K562 (cell line): ENCODE measurements at regions not wholly inside any gene's neighbourhood (a gene's known extent, or its start where the extent isn't known, plus 50 kb on each side); places are given as distances from the start of the nearest gene placed in this dataset.

Source experiments
- ATAC-seq: fragments of 200-7000 bp; cut with Tn5 transposase; 3 replicates; pipeline ENCODE4 v1.9.1; 2020; ENCODE audit warnings: moderate library complexity
- BruUV-seq: library from RNA; stranded (reverse); fragments of 400-500 nt; replicated peaks from 2 replicates; lab custom pipeline; 2021; lab: Mats Ljungman, UMichigan
- CTCF ChIA-PET: fragments of 300-600 bp; formaldehyde crosslinking; extraction: SDS; loops from one replicate; lab custom pipeline; 2021; ENCODE audit warnings: low intra/inter-chr PET ratio; lab: Yijun Ruan, JAX
- POLR2A ChIA-PET: fragments of 300-600, 350-650 bp; sonication (Branson Sonifier 250); formaldehyde crosslinking; extraction: SDS; loops from one replicate; lab custom pipeline; 2021; ENCODE audit warnings: antibody characterized with exemption, inconsistent platforms; lab: Yijun Ruan, JAX
- DNase-seq, 4 experiments: peaks; one replicate each; pipeline versions ENCODE4 v3.0.0 to v3.0.0-alpha.2; 2011 to 2018; ENCODE audit warnings: low spot score in 3 of 4, mixed read lengths in 3 of 4; ENCODE audit errors: extremely low read depth in 1 of 4
- FAIRE-seq: peaks from 2 replicates; lab custom pipeline; 2011; peaks lifted over from hg19 to GRCh38; lab: Jason Lieb, UNC
- H2AFZ ChIP-seq: 2 replicates; pipeline ENCODE4 v1.6.0; 2011; ENCODE audit warnings: low read depth, low read length, control low read depth, inconsistent platforms
- H3K27ac ChIP-seq: fragments of 200-600 bp; 3 replicates; pipeline ENCODE4 v1.8.0; 2011; ENCODE audit warnings: low read depth, mild to moderate bottlenecking, control low read depth, inconsistent platforms, low read length, moderate library complexity, mixed read lengths; ENCODE audit errors: extremely low read depth
- H3K27me3 ChIP-seq, 2 experiments: fragments of 300-600 bp in 1 of 2; 2 replicates in 1 of 2; 3 replicates in 1 of 2; pipeline versions ENCODE4 v1.6.0 to v1.8.0; 2011; ENCODE audit warnings: inconsistent platforms in 2 of 2, low read length in 2 of 2, mild to moderate bottlenecking in 1 of 2, mixed read lengths in 1 of 2, moderate library complexity in 1 of 2; ENCODE audit not compliant: control insufficient read depth in 2 of 2, insufficient read depth in 2 of 2
- H3K36me3 ChIP-seq: fragments of 300-600 bp; 3 replicates; pipeline ENCODE4 v1.8.0; 2011; ENCODE audit warnings: mild to moderate bottlenecking, low read length, inconsistent platforms; ENCODE audit not compliant: control insufficient read depth, insufficient read depth
- H3K4me1 ChIP-seq, 2 experiments: fragments of 200-600 bp in 1 of 2; replicated peaks in 1 of 2; 2 replicates in 1 of 2; 3 replicates in 1 of 2; pipeline versions ENCODE4 v1.5.1 to v1.8.0; 2011; ENCODE audit warnings: inconsistent platforms in 2 of 2, low read length in 2 of 2, mild to moderate bottlenecking in 1 of 2, mixed read lengths in 1 of 2, moderate library complexity in 1 of 2; ENCODE audit not compliant: control insufficient read depth in 2 of 2, insufficient read depth in 2 of 2
- H3K4me2 ChIP-seq: 2 replicates; pipeline ENCODE4 v1.6.1; 2011; ENCODE audit warnings: low read length, control low read depth, inconsistent platforms, mixed read lengths; ENCODE audit not compliant: insufficient read depth
- H3K4me3 ChIP-seq: fragments of 200-600 bp; sonication (generic), shearing (Covaris generic); 2 replicates; pipeline ENCODE4 v1.5.1; 2016; ENCODE audit warnings: control low read depth, inconsistent platforms
- H3K79me2 ChIP-seq: fragments of 200-600 bp; 3 replicates; pipeline ENCODE4 v1.8.0; 2011; ENCODE audit warnings: low read length, inconsistent platforms; ENCODE audit not compliant: control insufficient read depth, insufficient read depth
- H3K9ac ChIP-seq, 2 experiments: 2 replicates each; pipeline versions ENCODE4 v1.6.0 to v1.6.1; 2011; ENCODE audit warnings: low read depth in 2 of 2, low read length in 2 of 2, control low read depth in 1 of 2, inconsistent platforms in 1 of 2, mild to moderate bottlenecking in 1 of 2, mixed read lengths in 1 of 2; ENCODE audit not compliant: insufficient read depth in 1 of 2
- H3K9me1 ChIP-seq: one replicate; pipeline ENCODE4 v1.6.0; 2011; ENCODE audit warnings: inconsistent platforms, mild to moderate bottlenecking, low read length, moderate library complexity; ENCODE audit not compliant: control insufficient read depth, insufficient read depth
- H3K9me3 ChIP-seq: replicated peaks from 2 replicates; pipeline ENCODE4 v1.5.1; 2011; ENCODE audit warnings: low read depth, low read length, inconsistent platforms; ENCODE audit not compliant: control insufficient read depth, insufficient read depth
- H4K20me1 ChIP-seq: replicated peaks from 2 replicates; pipeline ENCODE4 v1.6.1; 2011; ENCODE audit warnings: low read length, inconsistent platforms, mixed read lengths; ENCODE audit not compliant: control insufficient read depth, insufficient read depth
- CHD4 ChIP-seq: fragments of 200-600 bp; sonication (generic); IDR thresholded peaks from 3 replicates; pipeline ENCODE4 v1.6.1; 2012; ENCODE audit warnings: low read depth, mild to moderate bottlenecking, mixed read lengths, low read length, inconsistent platforms; ENCODE audit not compliant: insufficient read depth, insufficient replicate concordance, poor library complexity, severe bottlenecking
- E2F5 ChIP-seq: sonication (generic); formaldehyde crosslinking; IDR thresholded peaks from 2 replicates; pipeline ENCODE4 v1.8.0; 2022; ENCODE audit warnings: mild to moderate bottlenecking, missing genetic modification reagents
- ETV6 ChIP-seq, 3 experiments: fragments of 150-350 bp in 1 of 3; sonication (generic) in 1 of 3; formaldehyde crosslinking in 1 of 3; IDR thresholded peaks; 2 replicates each; pipeline versions ENCODE4 v1.6.1 to v1.8.0; 2014 to 2022; ENCODE audit warnings: borderline replicate concordance in 2 of 3, low read depth in 2 of 3, antibody characterized with exemption in 1 of 3, low read length in 1 of 3, mild to moderate bottlenecking in 1 of 3, missing genetic modification reagents in 1 of 3
- HMGN3 ChIP-seq: IDR thresholded peaks from 2 replicates; pipeline ENCODE4 v1.6.1; 2011; ENCODE audit warnings: borderline replicate concordance, low read depth, mild to moderate bottlenecking, mixed read lengths, low read length; ENCODE audit not compliant: insufficient read length; ENCODE audit errors: extremely low read depth
- RBM34 ChIP-seq: fragments of 200-400 bp; formaldehyde crosslinking; IDR thresholded peaks from 2 replicates; pipeline ENCODE4 v1.6.1; 2018; ENCODE audit warnings: low read length, borderline replicate concordance; ENCODE audit not compliant: insufficient read depth
- WGBS: fragments of 100-300 bp; shearing (Covaris generic); methylation state at CpG from one replicate; pipeline ENCODE4 v1.1.6; 2016; ENCODE audit warnings: low coverage, mixed read lengths; ENCODE audit not compliant: insufficient coverage; ENCODE audit errors: missing lambda C conversion rate; 5-methylcytosine and 5-hydroxymethylcytosine counted together
- in situ Hi-C: fragments of 300-500 bp; cut with MboI; formaldehyde crosslinking; loops from 4 replicates; pipeline ENCODE4 v1.15.0; 2018; ENCODE audit warnings: inconsistent platforms, mixed read lengths
- intact Hi-C: fragments of 100-400 bp; cut with micrococcal nuclease; formaldehyde crosslinking; loops from 2 replicates; pipeline ENCODE4 v1.14.2; 2022
- TF ChIP-seq, protein P1 (sequence below): sonication (generic); formaldehyde crosslinking; IDR thresholded peaks from 2 replicates; pipeline ENCODE4 v1.8.1; 2023; ENCODE audit warnings: mild to moderate bottlenecking, missing genetic modification reagents
- TF ChIP-seq, protein P2 (sequence below), 2 experiments: fragments of 450-650 bp; conservative IDR thresholded peaks; 2 replicates each; pipeline ENCODE4 v1.6.1; 2017; ENCODE audit warnings: mild to moderate bottlenecking in 2 of 2, moderate library complexity in 2 of 2
- TF ChIP-seq, protein P3 (sequence below): fragments of 450-650 bp; formaldehyde crosslinking; IDR thresholded peaks from 2 replicates; pipeline ENCODE4 v1.4.0; 2020; ENCODE audit warnings: mild to moderate bottlenecking, moderate library complexity

GRCh38 chr6:48782225-48782624 is 671.2 kb upstream of the PTCHD4 start (continued):
- TF ChIP-seq, protein P1, sequence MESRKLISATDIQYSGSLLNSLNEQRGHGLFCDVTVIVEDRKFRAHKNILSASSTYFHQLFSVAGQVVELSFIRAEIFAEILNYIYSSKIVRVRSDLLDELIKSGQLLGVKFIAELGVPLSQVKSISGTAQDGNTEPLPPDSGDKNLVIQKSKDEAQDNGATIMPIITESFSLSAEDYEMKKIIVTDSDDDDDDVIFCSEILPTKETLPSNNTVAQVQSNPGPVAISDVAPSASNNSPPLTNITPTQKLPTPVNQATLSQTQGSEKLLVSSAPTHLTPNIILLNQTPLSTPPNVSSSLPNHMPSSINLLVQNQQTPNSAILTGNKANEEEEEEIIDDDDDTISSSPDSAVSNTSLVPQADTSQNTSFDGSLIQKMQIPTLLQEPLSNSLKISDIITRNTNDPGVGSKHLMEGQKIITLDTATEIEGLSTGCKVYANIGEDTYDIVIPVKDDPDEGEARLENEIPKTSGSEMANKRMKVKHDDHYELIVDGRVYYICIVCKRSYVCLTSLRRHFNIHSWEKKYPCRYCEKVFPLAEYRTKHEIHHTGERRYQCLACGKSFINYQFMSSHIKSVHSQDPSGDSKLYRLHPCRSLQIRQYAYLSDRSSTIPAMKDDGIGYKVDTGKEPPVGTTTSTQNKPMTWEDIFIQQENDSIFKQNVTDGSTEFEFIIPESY (CRISPR knock-in tag): no peak
- TF ChIP-seq, all 486 proteins: peak for 0

DNA sequence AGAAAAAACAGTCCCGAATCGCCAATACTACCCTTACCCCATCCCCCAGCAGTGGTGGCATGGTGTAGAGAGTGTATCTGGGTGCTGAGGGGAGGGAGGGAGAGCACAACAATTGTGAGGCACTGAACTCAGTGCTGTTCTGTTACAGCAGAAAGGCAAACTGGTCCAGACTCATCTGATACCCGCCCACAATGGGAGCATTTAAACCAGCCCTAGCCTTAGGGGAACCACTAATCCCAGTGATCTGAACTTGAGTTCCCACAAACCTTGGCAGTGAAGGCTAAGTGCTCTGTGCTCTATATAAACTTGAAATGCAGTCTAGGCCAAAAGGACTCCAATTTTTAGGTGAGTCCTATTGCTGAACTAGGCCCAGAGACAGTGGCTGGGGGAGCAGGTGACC is 666.4 kb upstream of the PTCHD4 start:
- WGBS: 0% methylated on average over 3 of the region's 3 CpGs
- TF ChIP-seq ETV6 (IDR thresholded peaks at IDR 0.05; ENCODE audit: borderline replicate concordance in 1 of 2, low read depth in 2 of 2, low read length in 1 of 2) (no peak), ETV6 (CRISPR knock-in tag; IDR thresholded peaks at IDR 0.05; ENCODE audit: borderline replicate concordance) (no peak), E2F5 (CRISPR knock-in tag) (no peak), CHD4 (no peak), RBM34 (no peak), HMGN3 (no peak)
- TF ChIP-seq, protein P2, sequence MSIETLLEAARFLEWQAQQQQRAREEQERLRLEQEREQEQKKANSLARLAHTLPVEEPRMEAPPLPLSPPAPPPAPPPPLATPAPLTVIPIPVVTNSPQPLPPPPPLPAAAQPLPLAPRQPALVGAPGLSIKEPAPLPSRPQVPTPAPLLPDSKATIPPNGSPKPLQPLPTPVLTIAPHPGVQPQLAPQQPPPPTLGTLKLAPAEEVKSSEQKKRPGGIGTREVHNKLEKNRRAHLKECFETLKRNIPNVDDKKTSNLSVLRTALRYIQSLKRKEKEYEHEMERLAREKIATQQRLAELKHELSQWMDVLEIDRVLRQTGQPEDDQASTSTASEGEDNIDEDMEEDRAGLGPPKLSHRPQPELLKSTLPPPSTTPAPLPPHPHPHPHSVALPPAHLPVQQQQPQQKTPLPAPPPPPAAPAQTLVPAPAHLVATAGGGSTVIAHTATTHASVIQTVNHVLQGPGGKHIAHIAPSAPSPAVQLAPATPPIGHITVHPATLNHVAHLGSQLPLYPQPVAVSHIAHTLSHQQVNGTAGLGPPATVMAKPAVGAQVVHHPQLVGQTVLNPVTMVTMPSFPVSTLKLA (conservative IDR thresholded peaks at IDR 0.05): no peak
- TF ChIP-seq, protein P3, sequence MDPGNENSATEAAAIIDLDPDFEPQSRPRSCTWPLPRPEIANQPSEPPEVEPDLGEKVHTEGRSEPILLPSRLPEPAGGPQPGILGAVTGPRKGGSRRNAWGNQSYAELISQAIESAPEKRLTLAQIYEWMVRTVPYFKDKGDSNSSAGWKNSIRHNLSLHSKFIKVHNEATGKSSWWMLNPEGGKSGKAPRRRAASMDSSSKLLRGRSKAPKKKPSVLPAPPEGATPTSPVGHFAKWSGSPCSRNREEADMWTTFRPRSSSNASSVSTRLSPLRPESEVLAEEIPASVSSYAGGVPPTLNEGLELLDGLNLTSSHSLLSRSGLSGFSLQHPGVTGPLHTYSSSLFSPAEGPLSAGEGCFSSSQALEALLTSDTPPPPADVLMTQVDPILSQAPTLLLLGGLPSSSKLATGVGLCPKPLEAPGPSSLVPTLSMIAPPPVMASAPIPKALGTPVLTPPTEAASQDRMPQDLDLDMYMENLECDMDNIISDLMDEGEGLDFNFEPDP (CRISPR knock-in tag): no peak
- Histone ChIP-seq H3K4me1 (no peaks in the 10 kb centered on the region), H4K20me1 (no peaks in the 10 kb centered on the region), H3K79me2 (no peaks in the 10 kb centered on the region), H3K9ac (no peak overlapping the region), H3K27me3 (no peaks in the 10 kb centered on the region; a peak in 1 of 5 replicates), H3K36me3 (no peaks in the 10 kb centered on the region), H3K27ac (no peak overlapping the region), H3K4me2 (no peak overlapping the region), H3K9me1 (no peaks in the 10 kb centered on the region), H3K4me3 (no peak overlapping the region), H3K9me3 (no peaks in the 10 kb centered on the region), H2AFZ (no peak overlapping the region)
- ChIA-PET POLR2A (no interaction called here), CTCF (no interaction called here)
- no TSS peak for BruUV-seq
- intact Hi-C loops (no loop called here), in situ Hi-C loops (no loop called here)
- FAIRE-seq (no peak), ATAC-seq (no peak), DNase-seq (no peak)
